ENCODE measurements at regions not wholly inside any gene's neighbourhood (a gene's known extent, or its start where the extent isn't known, plus 50 kb on each side); places are given as distances from the start of the nearest gene placed in this dataset.

DNA sequence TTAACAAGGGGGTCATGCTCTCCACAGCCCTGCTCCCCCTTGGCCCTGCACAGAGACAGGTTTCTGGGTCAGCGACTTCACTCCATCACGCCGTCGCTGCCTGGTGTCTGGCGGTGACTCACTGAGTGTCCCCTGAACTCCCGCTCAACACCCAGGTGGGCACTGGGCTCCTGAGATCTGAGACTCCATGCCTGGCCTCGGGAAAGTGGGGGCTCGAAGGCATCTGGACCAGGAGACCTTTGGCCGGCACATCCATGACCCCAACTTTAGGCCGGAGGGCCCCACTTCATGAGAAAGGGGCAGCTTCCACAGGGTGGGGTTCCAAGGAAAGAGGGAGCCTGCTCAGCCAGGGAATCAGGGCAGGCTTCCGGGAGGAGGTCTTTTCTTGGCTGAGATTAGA lies 79.3 kb upstream of the PRR5 start:
- 71% methylated on average over 11 of the region's 11 CpGs for WGBS
- no peak overlapping the region for H3K27ac ChIP-seq (ENCODE audit: low read depth in 1 of 2, low read length in 2 of 2)
- no peaks in the 10 kb centered on the region for H3K9me3 ChIP-seq (ENCODE audit: control insufficient read depth in 4 of 4, low read length in 3 of 4)
- no peak overlapping the region for H3K9ac ChIP-seq (ENCODE audit: low read depth in 1 of 2, low read length in 2 of 2)
- no peaks in the 10 kb centered on the region for H3K27me3 ChIP-seq (ENCODE audit: control insufficient read depth in 4 of 4, insufficient read depth in 4 of 4, low read length in 3 of 4)
- TF ChIP-seq HNF4G (IDR thresholded peaks at IDR 0.05) = no peak
- TF ChIP-seq TAF1 (conservative IDR thresholded peaks at IDR 0.05) = no peak
- no peak for TF ChIP-seq NR2F2 (IDR thresholded peaks at IDR 0.05)
- no peak for TF ChIP-seq YY1 (IDR thresholded peaks at IDR 0.05)
- no peak for TF ChIP-seq EGR1 (IDR thresholded peaks at IDR 0.05; ENCODE audit: low read depth in 2 of 2)
- TF ChIP-seq HNF4A (conservative IDR thresholded peaks at IDR 0.05) = no peak
- TF ChIP-seq, protein P1, sequence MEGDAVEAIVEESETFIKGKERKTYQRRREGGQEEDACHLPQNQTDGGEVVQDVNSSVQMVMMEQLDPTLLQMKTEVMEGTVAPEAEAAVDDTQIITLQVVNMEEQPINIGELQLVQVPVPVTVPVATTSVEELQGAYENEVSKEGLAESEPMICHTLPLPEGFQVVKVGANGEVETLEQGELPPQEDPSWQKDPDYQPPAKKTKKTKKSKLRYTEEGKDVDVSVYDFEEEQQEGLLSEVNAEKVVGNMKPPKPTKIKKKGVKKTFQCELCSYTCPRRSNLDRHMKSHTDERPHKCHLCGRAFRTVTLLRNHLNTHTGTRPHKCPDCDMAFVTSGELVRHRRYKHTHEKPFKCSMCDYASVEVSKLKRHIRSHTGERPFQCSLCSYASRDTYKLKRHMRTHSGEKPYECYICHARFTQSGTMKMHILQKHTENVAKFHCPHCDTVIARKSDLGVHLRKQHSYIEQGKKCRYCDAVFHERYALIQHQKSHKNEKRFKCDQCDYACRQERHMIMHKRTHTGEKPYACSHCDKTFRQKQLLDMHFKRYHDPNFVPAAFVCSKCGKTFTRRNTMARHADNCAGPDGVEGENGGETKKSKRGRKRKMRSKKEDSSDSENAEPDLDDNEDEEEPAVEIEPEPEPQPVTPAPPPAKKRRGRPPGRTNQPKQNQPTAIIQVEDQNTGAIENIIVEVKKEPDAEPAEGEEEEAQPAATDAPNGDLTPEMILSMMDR (IDR thresholded peaks at IDR 0.05; ENCODE audit: low read depth, low read length, missing input control) = no peak
- no peak for TF ChIP-seq GABPA (IDR thresholded peaks at IDR 0.05 in 1 of 2, conservative IDR thresholded peaks at IDR 0.05 in 1 of 2)
- TF ChIP-seq, protein P2, sequence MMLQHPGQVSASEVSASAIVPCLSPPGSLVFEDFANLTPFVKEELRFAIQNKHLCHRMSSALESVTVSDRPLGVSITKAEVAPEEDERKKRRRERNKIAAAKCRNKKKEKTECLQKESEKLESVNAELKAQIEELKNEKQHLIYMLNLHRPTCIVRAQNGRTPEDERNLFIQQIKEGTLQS (IDR thresholded peaks at IDR 0.05) = no peak
- TF ChIP-seq, protein P3, sequence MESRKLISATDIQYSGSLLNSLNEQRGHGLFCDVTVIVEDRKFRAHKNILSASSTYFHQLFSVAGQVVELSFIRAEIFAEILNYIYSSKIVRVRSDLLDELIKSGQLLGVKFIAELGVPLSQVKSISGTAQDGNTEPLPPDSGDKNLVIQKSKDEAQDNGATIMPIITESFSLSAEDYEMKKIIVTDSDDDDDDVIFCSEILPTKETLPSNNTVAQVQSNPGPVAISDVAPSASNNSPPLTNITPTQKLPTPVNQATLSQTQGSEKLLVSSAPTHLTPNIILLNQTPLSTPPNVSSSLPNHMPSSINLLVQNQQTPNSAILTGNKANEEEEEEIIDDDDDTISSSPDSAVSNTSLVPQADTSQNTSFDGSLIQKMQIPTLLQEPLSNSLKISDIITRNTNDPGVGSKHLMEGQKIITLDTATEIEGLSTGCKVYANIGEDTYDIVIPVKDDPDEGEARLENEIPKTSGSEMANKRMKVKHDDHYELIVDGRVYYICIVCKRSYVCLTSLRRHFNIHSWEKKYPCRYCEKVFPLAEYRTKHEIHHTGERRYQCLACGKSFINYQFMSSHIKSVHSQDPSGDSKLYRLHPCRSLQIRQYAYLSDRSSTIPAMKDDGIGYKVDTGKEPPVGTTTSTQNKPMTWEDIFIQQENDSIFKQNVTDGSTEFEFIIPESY (IDR thresholded peaks at IDR 0.05) = no peak
- no peak for TF ChIP-seq RXRA (IDR thresholded peaks at IDR 0.05)
- TF ChIP-seq, protein P4, sequence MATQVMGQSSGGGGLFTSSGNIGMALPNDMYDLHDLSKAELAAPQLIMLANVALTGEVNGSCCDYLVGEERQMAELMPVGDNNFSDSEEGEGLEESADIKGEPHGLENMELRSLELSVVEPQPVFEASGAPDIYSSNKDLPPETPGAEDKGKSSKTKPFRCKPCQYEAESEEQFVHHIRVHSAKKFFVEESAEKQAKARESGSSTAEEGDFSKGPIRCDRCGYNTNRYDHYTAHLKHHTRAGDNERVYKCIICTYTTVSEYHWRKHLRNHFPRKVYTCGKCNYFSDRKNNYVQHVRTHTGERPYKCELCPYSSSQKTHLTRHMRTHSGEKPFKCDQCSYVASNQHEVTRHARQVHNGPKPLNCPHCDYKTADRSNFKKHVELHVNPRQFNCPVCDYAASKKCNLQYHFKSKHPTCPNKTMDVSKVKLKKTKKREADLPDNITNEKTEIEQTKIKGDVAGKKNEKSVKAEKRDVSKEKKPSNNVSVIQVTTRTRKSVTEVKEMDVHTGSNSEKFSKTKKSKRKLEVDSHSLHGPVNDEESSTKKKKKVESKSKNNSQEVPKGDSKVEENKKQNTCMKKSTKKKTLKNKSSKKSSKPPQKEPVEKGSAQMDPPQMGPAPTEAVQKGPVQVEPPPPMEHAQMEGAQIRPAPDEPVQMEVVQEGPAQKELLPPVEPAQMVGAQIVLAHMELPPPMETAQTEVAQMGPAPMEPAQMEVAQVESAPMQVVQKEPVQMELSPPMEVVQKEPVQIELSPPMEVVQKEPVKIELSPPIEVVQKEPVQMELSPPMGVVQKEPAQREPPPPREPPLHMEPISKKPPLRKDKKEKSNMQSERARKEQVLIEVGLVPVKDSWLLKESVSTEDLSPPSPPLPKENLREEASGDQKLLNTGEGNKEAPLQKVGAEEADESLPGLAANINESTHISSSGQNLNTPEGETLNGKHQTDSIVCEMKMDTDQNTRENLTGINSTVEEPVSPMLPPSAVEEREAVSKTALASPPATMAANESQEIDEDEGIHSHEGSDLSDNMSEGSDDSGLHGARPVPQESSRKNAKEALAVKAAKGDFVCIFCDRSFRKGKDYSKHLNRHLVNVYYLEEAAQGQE (IDR thresholded peaks at IDR 0.05) = no peak
- H3K36me3 ChIP-seq (ENCODE audit: control insufficient read depth in 4 of 4, insufficient read depth in 3 of 4, low read depth in 1 of 4, low read length in 3 of 4) = no peaks in the 10 kb centered on the region
- no peak for DNase-seq (ENCODE audit: low spot score)
- peaks cover 0 to 4% (median 0%) of the 10 kb centered on the region in 4 donors for H3K4me1 ChIP-seq (ENCODE audit: control insufficient read depth in 4 of 4, insufficient read depth in 4 of 4, low read length in 3 of 4)
- H3K4me3 ChIP-seq (ENCODE audit: low read depth in 1 of 3, low read length in 3 of 3) = no peak overlapping the region

DNA sequence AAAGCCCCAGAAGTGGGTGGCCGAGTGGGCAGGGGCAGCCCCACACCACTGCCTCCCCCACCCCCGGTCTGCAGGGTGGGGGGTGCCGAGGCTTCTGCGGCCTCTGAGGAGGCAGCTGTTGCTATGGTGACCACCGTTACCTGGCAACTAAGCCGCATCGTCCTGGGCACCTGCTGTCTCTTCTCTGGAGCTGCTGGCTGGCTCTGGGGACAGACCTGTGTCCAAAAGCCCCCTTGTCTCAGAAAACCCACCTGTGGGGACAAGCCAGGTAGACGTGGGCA lies 79.9 kb upstream of the PRR5 start:
- Histone ChIP-seq H3K27me3 (ENCODE audit: control insufficient read depth in 4 of 4, insufficient read depth in 4 of 4, low read length in 3 of 4) (no peaks in the 10 kb centered on the region), H3K4me3 (ENCODE audit: low read depth in 1 of 3, low read length in 3 of 3) (no peak overlapping the region), H3K4me1 (ENCODE audit: control insufficient read depth in 4 of 4, insufficient read depth in 4 of 4, low read length in 3 of 4) (peaks cover 0 to 4% (median 0%) of the 10 kb centered on the region in 4 donors), H3K36me3 (ENCODE audit: control insufficient read depth in 4 of 4, insufficient read depth in 3 of 4, low read depth in 1 of 4, low read length in 3 of 4) (no peaks in the 10 kb centered on the region), H3K9ac (ENCODE audit: low read depth in 1 of 2, low read length in 2 of 2) (no peak overlapping the region), H3K9me3 (ENCODE audit: control insufficient read depth in 4 of 4, low read length in 3 of 4) (no peaks in the 10 kb centered on the region), H3K27ac (ENCODE audit: low read depth in 1 of 2, low read length in 2 of 2) (no peak overlapping the region)
- DNase-seq (ENCODE audit: low spot score) = no peak
- WGBS = 37% methylated on average over 8 of the region's 8 CpGs
- TF ChIP-seq, protein P2 (IDR thresholded peaks at IDR 0.05) = no peak
- TF ChIP-seq FOXA2 (IDR thresholded peaks at IDR 0.05) (no peak), TAF1 (conservative IDR thresholded peaks at IDR 0.05) (no peak), SP1 (IDR thresholded peaks at IDR 0.05) (no peak), HNF4G (IDR thresholded peaks at IDR 0.05) (no peak)

Measured in liver (tissue), 8 donors.